Left ventricle myocardium inferior (tissue), 1 donor: ENCODE measurements at regions not wholly inside any gene's neighbourhood (a gene's known extent, or its start where the extent isn't known, plus 50 kb on each side); places are given as distances from the start of the nearest gene placed in this dataset.

Experiments used
- DNase-seq: peaks from one replicate; pipeline ENCODE4 v3.0.0-alpha.2; 2020
- H3K27ac ChIP-seq: fragments of 200-600 bp; replicated peaks from 2 replicates; pipeline ENCODE4 v1.8.0; 2021
- H3K27me3 ChIP-seq: fragments of 200-600 bp; 2 replicates; pipeline ENCODE4 v1.8.0; 2021; ENCODE audit warnings: low read depth
- H3K36me3 ChIP-seq: fragments of 200-600 bp; 2 replicates; pipeline ENCODE4 v1.8.0; 2021
- H3K4me1 ChIP-seq: fragments of 200-600 bp; 2 replicates; pipeline ENCODE4 v1.8.0; 2021
- H3K4me3 ChIP-seq: fragments of 200-600 bp; 2 replicates; pipeline ENCODE4 v1.8.0; 2021; ENCODE audit warnings: mild to moderate bottlenecking, moderate library complexity
- H3K9me3 ChIP-seq: fragments of 200-600 bp; replicated peaks from 2 replicates; pipeline ENCODE4 v1.8.0; 2021
- intact Hi-C: fragments of 100-400 bp; cut with micrococcal nuclease; formaldehyde crosslinking; loops from one replicate; pipeline ENCODE4 v1.11.0; 2022
- TF ChIP-seq, protein P1 (sequence below): fragments of 200-600 bp; IDR thresholded peaks from 2 replicates; pipeline ENCODE4 v1.8.0; 2021; ENCODE audit warnings: antibody characterized with exemption, mild to moderate bottlenecking, borderline replicate concordance
- donor health status: DM: no; HTN: yes; CAD: no; lungs with severe emphysema.

DNA sequence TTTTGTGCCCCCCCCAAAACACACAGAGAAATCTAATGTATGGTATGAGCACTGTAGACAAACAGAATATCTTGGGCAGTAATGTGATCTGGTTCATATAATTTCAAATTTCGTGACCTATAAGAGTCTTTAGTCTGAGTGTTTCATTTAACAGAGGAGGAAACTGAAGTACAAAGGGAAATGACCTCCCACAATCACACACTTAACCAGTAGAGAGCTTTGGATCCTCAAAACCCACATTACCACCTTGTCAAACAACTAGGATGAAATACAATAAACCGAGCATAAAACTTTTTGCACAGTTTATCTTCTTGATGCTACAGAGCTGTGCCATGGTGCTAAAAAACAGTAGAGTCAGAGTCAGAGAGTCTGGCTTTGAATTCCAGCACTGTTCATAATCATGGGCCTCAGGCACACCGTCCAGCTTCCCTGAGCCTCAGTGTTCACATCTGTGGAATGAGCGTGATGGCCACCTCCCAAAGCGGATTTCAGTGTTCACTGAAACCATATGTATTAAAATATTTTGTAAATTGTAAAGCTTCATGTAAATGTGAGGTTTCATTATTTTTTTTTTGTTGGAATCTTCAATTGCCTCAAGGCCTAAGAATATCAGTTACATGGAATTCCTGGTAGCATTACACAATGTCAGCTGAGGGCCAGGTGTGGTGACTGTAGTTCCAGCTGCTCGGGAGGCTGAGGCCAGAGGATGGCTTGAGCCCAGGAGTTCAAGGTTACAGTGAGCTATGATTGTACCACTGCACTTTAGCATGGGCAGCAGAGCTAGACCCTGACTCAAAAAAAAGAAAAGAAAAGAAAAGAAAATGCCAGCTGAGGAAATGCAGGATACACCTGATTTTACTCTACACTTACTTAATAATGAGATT, 126.4 kb upstream of the FRY start:
- Histone ChIP-seq H3K4me1 (peaks cover 54% of the 10 kb centered on the region), H3K36me3 (no peaks in the 10 kb centered on the region), H3K27ac (no peak overlapping the region), H3K4me3 (no peak overlapping the region), H3K9me3 (peaks cover 4% of the 10 kb centered on the region), H3K27me3 (no peaks in the 10 kb centered on the region)
- TF ChIP-seq, protein P1, sequence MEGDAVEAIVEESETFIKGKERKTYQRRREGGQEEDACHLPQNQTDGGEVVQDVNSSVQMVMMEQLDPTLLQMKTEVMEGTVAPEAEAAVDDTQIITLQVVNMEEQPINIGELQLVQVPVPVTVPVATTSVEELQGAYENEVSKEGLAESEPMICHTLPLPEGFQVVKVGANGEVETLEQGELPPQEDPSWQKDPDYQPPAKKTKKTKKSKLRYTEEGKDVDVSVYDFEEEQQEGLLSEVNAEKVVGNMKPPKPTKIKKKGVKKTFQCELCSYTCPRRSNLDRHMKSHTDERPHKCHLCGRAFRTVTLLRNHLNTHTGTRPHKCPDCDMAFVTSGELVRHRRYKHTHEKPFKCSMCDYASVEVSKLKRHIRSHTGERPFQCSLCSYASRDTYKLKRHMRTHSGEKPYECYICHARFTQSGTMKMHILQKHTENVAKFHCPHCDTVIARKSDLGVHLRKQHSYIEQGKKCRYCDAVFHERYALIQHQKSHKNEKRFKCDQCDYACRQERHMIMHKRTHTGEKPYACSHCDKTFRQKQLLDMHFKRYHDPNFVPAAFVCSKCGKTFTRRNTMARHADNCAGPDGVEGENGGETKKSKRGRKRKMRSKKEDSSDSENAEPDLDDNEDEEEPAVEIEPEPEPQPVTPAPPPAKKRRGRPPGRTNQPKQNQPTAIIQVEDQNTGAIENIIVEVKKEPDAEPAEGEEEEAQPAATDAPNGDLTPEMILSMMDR = no peak
- DNase-seq = no peak
- intact Hi-C loops = no loop called here

DNA sequence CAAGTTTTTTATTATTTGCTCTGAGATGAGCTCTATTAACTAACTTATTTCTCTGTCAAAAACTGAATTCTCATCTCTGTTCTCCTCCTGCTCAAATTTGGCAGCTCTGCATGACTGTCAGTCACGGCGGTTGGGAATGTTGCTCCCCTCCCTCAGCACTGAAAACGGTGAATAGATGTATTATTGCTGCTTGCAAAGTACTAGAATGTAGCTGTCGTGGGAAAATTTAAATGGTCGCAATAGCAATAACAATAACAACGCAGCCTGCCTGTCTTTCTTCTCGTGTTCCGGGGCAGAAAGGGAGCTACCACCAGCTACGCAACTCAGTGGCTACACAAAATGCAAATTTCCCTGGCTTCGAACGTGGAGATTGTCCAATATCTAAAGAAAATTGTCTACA, 125.6 kb upstream of the FRY start:
- DNase-seq = no peak
- Histone ChIP-seq H3K9me3 (peaks cover under 1% of the 10 kb centered on the region), H3K27me3 (no peaks in the 10 kb centered on the region), H3K4me3 (no peak overlapping the region), H3K27ac (no peak overlapping the region), H3K4me1 (peaks cover 62% of the 10 kb centered on the region), H3K36me3 (no peaks in the 10 kb centered on the region)
- intact Hi-C loops = no loop called here
- TF ChIP-seq, protein P1 = no peak

DNA sequence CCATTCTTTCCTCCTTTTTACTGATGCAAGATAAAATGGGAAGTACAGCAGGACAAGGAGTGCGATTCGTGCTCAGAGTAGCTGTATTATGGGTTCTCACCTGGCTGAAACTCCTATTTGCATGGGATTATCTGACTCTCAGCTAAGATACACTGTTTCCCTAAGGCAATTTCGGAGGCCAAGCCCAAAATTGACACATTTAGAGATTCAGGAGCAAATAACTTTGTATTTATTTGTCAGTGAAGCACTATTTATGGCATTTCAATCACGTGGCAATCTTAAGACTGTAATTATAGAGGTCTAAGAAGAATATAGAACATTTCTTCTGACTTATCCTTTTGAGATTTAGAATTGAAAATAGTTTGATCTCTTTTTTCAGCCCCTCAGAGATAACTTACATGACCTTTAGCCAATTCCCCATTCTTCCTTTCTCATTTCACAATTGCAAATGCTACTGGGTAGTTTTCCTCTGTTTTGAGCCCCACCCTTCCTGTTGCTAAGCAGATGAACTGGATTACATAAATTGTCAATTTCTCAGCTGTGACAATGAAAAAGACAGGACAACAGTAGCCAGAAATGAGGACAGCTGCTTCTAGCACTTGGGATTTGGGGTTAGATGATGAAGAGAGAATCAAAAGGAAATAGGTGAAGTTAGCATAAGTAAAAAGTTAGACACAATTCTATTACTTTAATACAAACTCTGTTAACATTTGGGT, 122.7 kb upstream of the FRY start:
- Histone ChIP-seq H3K4me3 (no peak overlapping the region), H3K27ac (peak overlapping the region; percentile 65), H3K9me3 (no peaks in the 10 kb centered on the region), H3K4me1 (peaks cover 69% of the 10 kb centered on the region), H3K36me3 (no peaks in the 10 kb centered on the region), H3K27me3 (no peaks in the 10 kb centered on the region)
- TF ChIP-seq, protein P1 = no peak
- no peak for DNase-seq
- intact Hi-C loops = no loop called here

DNA sequence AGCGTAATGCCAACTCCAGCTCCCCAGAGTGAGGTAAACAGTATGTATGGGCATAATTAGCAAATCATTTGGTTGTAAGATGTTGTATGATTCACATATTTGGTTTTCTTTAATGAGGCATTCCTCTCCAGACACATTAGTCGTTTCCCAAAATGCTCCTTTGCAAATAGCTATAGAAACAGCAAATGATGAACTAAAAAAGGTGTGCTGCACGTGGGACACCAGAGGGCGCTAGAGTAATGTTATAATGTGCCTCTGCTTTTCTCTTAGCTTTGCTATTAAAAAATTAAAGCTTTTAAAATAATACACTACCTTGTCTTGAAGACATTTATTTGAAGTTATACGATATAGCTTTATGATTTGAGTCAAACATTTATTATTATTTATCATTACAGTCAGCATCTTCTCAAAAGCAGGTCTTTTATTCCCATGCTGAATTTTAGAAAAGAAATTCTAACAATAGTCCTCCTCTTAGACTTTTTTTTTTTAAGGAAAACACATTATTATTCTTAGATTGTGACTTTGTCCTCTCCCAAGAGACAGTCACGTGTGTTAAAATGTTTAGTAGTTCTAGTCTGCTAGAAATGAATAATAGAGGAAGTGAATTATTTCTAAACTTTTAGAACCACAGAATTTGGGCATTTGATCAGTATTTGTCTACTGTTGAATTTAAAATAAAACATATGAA, 121.6 kb upstream of the FRY start:
- TF ChIP-seq, protein P1 = peak; percentile 92
- Histone ChIP-seq H3K9me3 (no peaks in the 10 kb centered on the region), H3K27me3 (no peaks in the 10 kb centered on the region), H3K36me3 (no peaks in the 10 kb centered on the region), H3K4me3 (no peak overlapping the region), H3K4me1 (peaks cover 58% of the 10 kb centered on the region), H3K27ac (peak overlapping the region; percentile 65)
- DNase-seq = no peak
- intact Hi-C loops = loop anchor here (10.0 kb wide), 2 partner anchors 205 to 395 kb away; no protein-coding TSS in a partner anchor

DNA sequence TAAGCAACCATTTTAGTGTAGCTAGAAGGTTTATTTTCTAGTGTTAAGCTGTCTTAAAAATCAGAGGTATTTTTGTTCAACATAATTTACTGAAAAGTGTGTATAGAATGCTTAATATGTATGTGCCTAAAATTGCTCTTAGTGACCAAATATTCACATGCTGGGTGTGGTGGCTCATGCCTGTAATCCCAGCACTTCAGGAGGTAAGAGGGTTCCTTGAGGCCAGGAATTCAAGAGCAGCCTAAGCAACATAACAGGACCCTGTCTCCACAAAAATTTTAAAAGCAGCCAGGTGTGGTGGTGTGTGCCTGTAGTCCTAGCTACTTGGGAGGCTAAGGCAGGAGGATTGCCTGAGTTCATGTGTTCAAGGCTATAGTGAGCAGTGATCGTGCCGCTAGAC, 120.9 kb upstream of the FRY start:
- Histone ChIP-seq H3K27me3 (no peaks in the 10 kb centered on the region), H3K27ac (peak overlapping the region; percentile 65), H3K4me3 (no peak overlapping the region), H3K9me3 (no peaks in the 10 kb centered on the region), H3K36me3 (no peaks in the 10 kb centered on the region), H3K4me1 (peaks cover 52% of the 10 kb centered on the region)
- TF ChIP-seq, protein P1 = no peak
- intact Hi-C loops = loop anchor here (10.0 kb wide), 2 partner anchors 204 to 394 kb away; no protein-coding TSS in a partner anchor
- DNase-seq = no peak
